ENCODE measurements at regions not wholly inside any gene's neighbourhood (a gene's known extent, or its start where the extent isn't known, plus 50 kb on each side); places are given as distances from the start of the nearest gene placed in this dataset.

DNA sequence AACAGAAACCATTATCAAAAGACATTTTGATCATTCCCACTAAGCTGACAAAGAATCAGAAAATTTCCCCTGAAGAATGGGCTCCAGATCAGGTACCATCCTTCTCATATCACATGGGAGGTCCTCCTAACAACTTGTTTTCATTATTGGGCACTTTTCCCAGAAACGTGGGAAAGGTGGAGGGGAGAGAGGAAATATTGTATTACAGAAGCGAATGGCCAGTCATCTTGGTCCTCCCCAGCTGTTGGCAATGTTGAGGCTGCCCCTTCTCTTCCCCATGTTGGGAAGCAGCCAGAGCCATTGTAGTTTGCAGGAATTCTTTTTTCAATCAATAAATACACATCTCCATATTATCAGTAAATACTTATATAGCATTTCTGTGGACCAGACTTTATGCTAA, 126.2 kb upstream of the ZNF608 start:
- TF ChIP-seq, protein P1, sequence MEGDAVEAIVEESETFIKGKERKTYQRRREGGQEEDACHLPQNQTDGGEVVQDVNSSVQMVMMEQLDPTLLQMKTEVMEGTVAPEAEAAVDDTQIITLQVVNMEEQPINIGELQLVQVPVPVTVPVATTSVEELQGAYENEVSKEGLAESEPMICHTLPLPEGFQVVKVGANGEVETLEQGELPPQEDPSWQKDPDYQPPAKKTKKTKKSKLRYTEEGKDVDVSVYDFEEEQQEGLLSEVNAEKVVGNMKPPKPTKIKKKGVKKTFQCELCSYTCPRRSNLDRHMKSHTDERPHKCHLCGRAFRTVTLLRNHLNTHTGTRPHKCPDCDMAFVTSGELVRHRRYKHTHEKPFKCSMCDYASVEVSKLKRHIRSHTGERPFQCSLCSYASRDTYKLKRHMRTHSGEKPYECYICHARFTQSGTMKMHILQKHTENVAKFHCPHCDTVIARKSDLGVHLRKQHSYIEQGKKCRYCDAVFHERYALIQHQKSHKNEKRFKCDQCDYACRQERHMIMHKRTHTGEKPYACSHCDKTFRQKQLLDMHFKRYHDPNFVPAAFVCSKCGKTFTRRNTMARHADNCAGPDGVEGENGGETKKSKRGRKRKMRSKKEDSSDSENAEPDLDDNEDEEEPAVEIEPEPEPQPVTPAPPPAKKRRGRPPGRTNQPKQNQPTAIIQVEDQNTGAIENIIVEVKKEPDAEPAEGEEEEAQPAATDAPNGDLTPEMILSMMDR (IDR thresholded peaks at IDR 0.05; ENCODE audit: low read depth, low read length, missing input control), result no peak
- no peak for TF ChIP-seq SP1 (IDR thresholded peaks at IDR 0.05)
- TF ChIP-seq YY1 (IDR thresholded peaks at IDR 0.05), result no peak
- no peak for TF ChIP-seq GABPA (IDR thresholded peaks at IDR 0.05 in 1 of 2, conservative IDR thresholded peaks at IDR 0.05 in 1 of 2)
- TF ChIP-seq, protein P2, sequence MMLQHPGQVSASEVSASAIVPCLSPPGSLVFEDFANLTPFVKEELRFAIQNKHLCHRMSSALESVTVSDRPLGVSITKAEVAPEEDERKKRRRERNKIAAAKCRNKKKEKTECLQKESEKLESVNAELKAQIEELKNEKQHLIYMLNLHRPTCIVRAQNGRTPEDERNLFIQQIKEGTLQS (IDR thresholded peaks at IDR 0.05), result no peak
- TF ChIP-seq, protein P3, sequence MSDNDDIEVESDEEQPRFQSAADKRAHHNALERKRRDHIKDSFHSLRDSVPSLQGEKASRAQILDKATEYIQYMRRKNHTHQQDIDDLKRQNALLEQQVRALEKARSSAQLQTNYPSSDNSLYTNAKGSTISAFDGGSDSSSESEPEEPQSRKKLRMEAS (IDR thresholded peaks at IDR 0.05), result no peak

Measured in liver (tissue), 3 donors.